Muscle layer of duodenum (tissue), 2 donors: ENCODE measurements at regions not wholly inside any gene's neighbourhood (a gene's known extent, or its start where the extent isn't known, plus 50 kb on each side); places are given as distances from the start of the nearest gene placed in this dataset.

Experiments
- H3K27ac ChIP-seq: one replicate; pipeline ENCODE4 v1.7.0; 2013; ENCODE audit warnings: mild to moderate bottlenecking, low read length
- H3K27me3 ChIP-seq: one replicate; pipeline ENCODE4 v1.7.0; 2013; ENCODE audit warnings: low read depth, mild to moderate bottlenecking, control low read depth, low read length
- H3K36me3 ChIP-seq, 2 donors: one replicate each; pipeline ENCODE4 v1.7.0; 2013; ENCODE audit warnings: low read length in 2 of 2, control low read depth in 1 of 2, mild to moderate bottlenecking in 1 of 2; ENCODE audit not compliant: insufficient read depth in 2 of 2, control insufficient read depth in 1 of 2
- H3K4me1 ChIP-seq, 2 donors: one replicate each; pipeline ENCODE4 v1.7.0; 2013; ENCODE audit warnings: low read length in 2 of 2, mild to moderate bottlenecking in 2 of 2, control low read depth in 1 of 2, moderate library complexity in 1 of 2; ENCODE audit not compliant: insufficient read depth in 2 of 2, control insufficient read depth in 1 of 2
- H3K4me3 ChIP-seq, 2 donors: one replicate each; pipeline ENCODE4 v1.7.0; 2013; ENCODE audit warnings: low read length in 2 of 2, low read depth in 1 of 2, mild to moderate bottlenecking in 1 of 2
- H3K9me3 ChIP-seq, 2 donors: one replicate each; pipeline ENCODE4 v1.7.0; 2013; ENCODE audit warnings: low read length in 2 of 2, control low read depth in 1 of 2, mild to moderate bottlenecking in 1 of 2; ENCODE audit not compliant: control insufficient read depth in 1 of 2
- donor health status: healthy.

GRCh38 chr21:25127007-25127406 lies 480.3 kb downstream of the MRPL39 start:
- Histone ChIP-seq H3K4me1 (no peaks in the 10 kb centered on the region), H3K36me3 (no peaks in the 10 kb centered on the region), H3K9me3 (no peaks in the 10 kb centered on the region), H3K27ac (no peak overlapping the region), H3K27me3 (no peaks in the 10 kb centered on the region), H3K4me3 (no peak overlapping the region)

- H3K4me3 ChIP-seq: no peak overlapping the region
- H3K36me3 ChIP-seq: no peaks in the 10 kb centered on the region
- no peaks in the 10 kb centered on the region for H3K4me1 ChIP-seq
- no peak overlapping the region for H3K27ac ChIP-seq
- no peaks in the 10 kb centered on the region for H3K27me3 ChIP-seq
- H3K9me3 ChIP-seq: no peaks in the 10 kb centered on the region
These were observed 480.7 kb downstream of the MRPL39 start for GRCh38 chr21:25126564-25126963.

- H3K4me3 ChIP-seq: no peak overlapping the region
- H3K27ac ChIP-seq: no peak overlapping the region
- no peaks in the 10 kb centered on the region for H3K4me1 ChIP-seq
- H3K27me3 ChIP-seq: no peaks in the 10 kb centered on the region
- H3K9me3 ChIP-seq: no peaks in the 10 kb centered on the region
- no peaks in the 10 kb centered on the region for H3K36me3 ChIP-seq
These were observed 488.6 kb downstream of the MRPL39 start for GRCh38 chr21:25118648-25119047.

GRCh38 chr21:25115021-25115420 lies 492.3 kb downstream of the MRPL39 start:
- Histone ChIP-seq H3K4me3 (no peak overlapping the region), H3K9me3 (no peaks in the 10 kb centered on the region), H3K4me1 (no peaks in the 10 kb centered on the region)

GRCh38 chr21:25107708-25108107 lies 499.6 kb downstream of the MRPL39 start:
- no peaks in the 10 kb centered on the region for H3K36me3 ChIP-seq
- H3K4me3 ChIP-seq: no peak overlapping the region
- H3K9me3 ChIP-seq: no peaks in the 10 kb centered on the region
- no peak overlapping the region for H3K27ac ChIP-seq
- H3K27me3 ChIP-seq: no peaks in the 10 kb centered on the region
- no peaks in the 10 kb centered on the region for H3K4me1 ChIP-seq

More at GRCh38 chr21:25115021-25115420, 492.3 kb downstream of the MRPL39 start:
- H3K27me3 ChIP-seq: no peaks in the 10 kb centered on the region
- H3K27ac ChIP-seq: no peak overlapping the region
- no peaks in the 10 kb centered on the region for H3K36me3 ChIP-seq

GRCh38 chr21:25103500-25104207 lies 503.6 kb downstream of the MRPL39 start:
- Histone ChIP-seq H3K36me3 (no peaks in the 10 kb centered on the region), H3K27ac (no peak overlapping the region), H3K4me3 (no peak overlapping the region), H3K4me1 (no peaks in the 10 kb centered on the region), H3K27me3 (no peaks in the 10 kb centered on the region), H3K9me3 (no peaks in the 10 kb centered on the region)

GRCh38 chr21:25097648-25098047 lies 509.6 kb downstream of the MRPL39 start:
- no peaks in the 10 kb centered on the region for H3K4me1 ChIP-seq
- H3K27me3 ChIP-seq: no peaks in the 10 kb centered on the region
- H3K27ac ChIP-seq: no peak overlapping the region
- H3K9me3 ChIP-seq: no peaks in the 10 kb centered on the region
- H3K4me3 ChIP-seq: no peak overlapping the region
- no peaks in the 10 kb centered on the region for H3K36me3 ChIP-seq

GRCh38 chr21:25094695-25095094 lies 512.6 kb downstream of the MRPL39 start:
- Histone ChIP-seq H3K27me3 (no peaks in the 10 kb centered on the region), H3K9me3 (peaks cover 0 to 3% of the 10 kb centered on the region in 2 donors), H3K36me3 (no peaks in the 10 kb centered on the region), H3K4me3 (no peak overlapping the region), H3K4me1 (no peaks in the 10 kb centered on the region), H3K27ac (no peak overlapping the region)

GRCh38 chr21:25092441-25093011 lies 514.8 kb downstream of the MRPL39 start:
- Histone ChIP-seq H3K4me1 (no peaks in the 10 kb centered on the region), H3K36me3 (no peaks in the 10 kb centered on the region), H3K27me3 (no peaks in the 10 kb centered on the region), H3K27ac (no peak overlapping the region), H3K4me3 (no peak overlapping the region), H3K9me3 (peaks cover 0 to 3% of the 10 kb centered on the region in 2 donors)

- H3K27me3 ChIP-seq: no peaks in the 10 kb centered on the region
- H3K36me3 ChIP-seq: no peaks in the 10 kb centered on the region
- H3K4me3 ChIP-seq: no peak overlapping the region
- H3K4me1 ChIP-seq: no peaks in the 10 kb centered on the region
- no peaks in the 10 kb centered on the region for H3K9me3 ChIP-seq
- no peak overlapping the region for H3K27ac ChIP-seq
These were observed 526.2 kb downstream of the MRPL39 start for GRCh38 chr21:25081096-25081495.

GRCh38 chr21:25080661-25081060 lies 526.6 kb downstream of the MRPL39 start:
- Histone ChIP-seq H3K27ac (no peak overlapping the region), H3K36me3 (no peaks in the 10 kb centered on the region), H3K27me3 (no peaks in the 10 kb centered on the region), H3K4me1 (no peaks in the 10 kb centered on the region), H3K4me3 (no peak overlapping the region), H3K9me3 (no peaks in the 10 kb centered on the region)

- H3K4me1 ChIP-seq: no peaks in the 10 kb centered on the region
- no peak overlapping the region for H3K4me3 ChIP-seq
- no peaks in the 10 kb centered on the region for H3K27me3 ChIP-seq
- H3K36me3 ChIP-seq: no peaks in the 10 kb centered on the region
- H3K9me3 ChIP-seq: no peaks in the 10 kb centered on the region
- no peak overlapping the region for H3K27ac ChIP-seq
These were observed 527.1 kb downstream of the MRPL39 start for GRCh38 chr21:25080141-25080540.
